ENCODE measurements at regions not wholly inside any gene's neighbourhood (a gene's known extent, or its start where the extent isn't known, plus 50 kb on each side); places are given as distances from the start of the nearest gene placed in this dataset.
A peak's percentile ranks its signal among the peaks of the same experiment; 100 is the strongest.

- no peaks in the 10 kb centered on the region for H3K9me3 Mint-ChIP-seq
- DNase-seq (ENCODE audit: low spot score in 2 of 2): no peak
- no peak overlapping the region for H3K27ac Mint-ChIP-seq
- no peaks in the 10 kb centered on the region for H3K36me3 Mint-ChIP-seq
- no peaks in the 10 kb centered on the region for H3K4me1 Mint-ChIP-seq
- ATAC-seq: no peak
- no peak overlapping the region for H3K4me3 Mint-ChIP-seq
Measured at GRCh38 chr17:73933871-73934270, 269.6 kb upstream of the RPL38 start.

GRCh38 chr17:73934696-73935095 is 268.8 kb upstream of the RPL38 start:
- Mint-ChIP-seq H3K4me3 (no peak overlapping the region), H3K4me1 (no peaks in the 10 kb centered on the region), H3K27ac (no peak overlapping the region), H3K9me3 (no peaks in the 10 kb centered on the region), H3K36me3 (no peaks in the 10 kb centered on the region)
- DNase-seq (ENCODE audit: low spot score in 2 of 2): peak in 1 of 2 donors; percentile 2
- no peak for ATAC-seq

- no peaks in the 10 kb centered on the region for H3K36me3 Mint-ChIP-seq
- H3K27ac Mint-ChIP-seq: no peak overlapping the region
- no peaks in the 10 kb centered on the region for H3K4me1 Mint-ChIP-seq
- DNase-seq (ENCODE audit: low spot score in 2 of 2) (peak in 1 of 2 donors; percentile 10), ATAC-seq (no peak)
- no peak overlapping the region for H3K4me3 Mint-ChIP-seq
- H3K9me3 Mint-ChIP-seq: no peaks in the 10 kb centered on the region
Measured at GRCh38 chr17:73936908-73937627, 266.4 kb upstream of the RPL38 start.

- ATAC-seq (no peak), DNase-seq (ENCODE audit: low spot score in 2 of 2) (peak in 1 of 2 donors; percentile 12)
- Mint-ChIP-seq H3K4me3 (no peak overlapping the region), H3K36me3 (no peaks in the 10 kb centered on the region), H3K27ac (no peak overlapping the region), H3K9me3 (no peaks in the 10 kb centered on the region), H3K4me1 (no peaks in the 10 kb centered on the region)
Measured at GRCh38 chr17:73938706-73939105, 264.8 kb upstream of the RPL38 start.

- DNase-seq (ENCODE audit: low spot score in 2 of 2): no peak
- ATAC-seq: no peak
- H3K4me3 Mint-ChIP-seq: no peak overlapping the region
- H3K36me3 Mint-ChIP-seq: no peaks in the 10 kb centered on the region
- H3K4me1 Mint-ChIP-seq: no peaks in the 10 kb centered on the region
- no peaks in the 10 kb centered on the region for H3K9me3 Mint-ChIP-seq
- H3K27ac Mint-ChIP-seq: no peak overlapping the region
Measured at GRCh38 chr17:73939806-73940205, 263.7 kb upstream of the RPL38 start.

GRCh38 chr17:73940511-73940910 is 263.0 kb upstream of the RPL38 start:
- H3K27ac Mint-ChIP-seq: no peak overlapping the region

GRCh38 chr17:73941919-73942530 is 261.5 kb upstream of the RPL38 start:
- DNase-seq (ENCODE audit: low spot score in 2 of 2) (no peak), ATAC-seq (no peak)
- H3K9me3 Mint-ChIP-seq: no peaks in the 10 kb centered on the region
- H3K27ac Mint-ChIP-seq: no peak overlapping the region
- no peaks in the 10 kb centered on the region for H3K36me3 Mint-ChIP-seq
- no peaks in the 10 kb centered on the region for H3K4me1 Mint-ChIP-seq
- H3K4me3 Mint-ChIP-seq: no peak overlapping the region

More at GRCh38 chr17:73940511-73940910, 263.0 kb upstream of the RPL38 start:
- ATAC-seq (no peak), DNase-seq (ENCODE audit: low spot score in 2 of 2) (no peak)
- Mint-ChIP-seq H3K9me3 (no peaks in the 10 kb centered on the region), H3K4me1 (no peaks in the 10 kb centered on the region), H3K36me3 (no peaks in the 10 kb centered on the region), H3K4me3 (no peak overlapping the region)

GRCh38 chr17:73942703-73943415 is 260.6 kb upstream of the RPL38 start:
- H3K9me3 Mint-ChIP-seq: no peaks in the 10 kb centered on the region
- H3K27ac Mint-ChIP-seq: no peak overlapping the region
- no peaks in the 10 kb centered on the region for H3K36me3 Mint-ChIP-seq
- ATAC-seq (no peak), DNase-seq (ENCODE audit: low spot score in 2 of 2) (no peak)
- no peaks in the 10 kb centered on the region for H3K4me1 Mint-ChIP-seq
- no peak overlapping the region for H3K4me3 Mint-ChIP-seq

GRCh38 chr17:73943416-73944110 is 259.9 kb upstream of the RPL38 start:
- H3K36me3 Mint-ChIP-seq: no peaks in the 10 kb centered on the region
- no peaks in the 10 kb centered on the region for H3K4me1 Mint-ChIP-seq
- ATAC-seq (no peak), DNase-seq (ENCODE audit: low spot score in 2 of 2) (no peak)
- H3K27ac Mint-ChIP-seq: no peak overlapping the region
- no peaks in the 10 kb centered on the region for H3K9me3 Mint-ChIP-seq
- no peak overlapping the region for H3K4me3 Mint-ChIP-seq

- Mint-ChIP-seq H3K27ac (no peak overlapping the region), H3K9me3 (no peaks in the 10 kb centered on the region), H3K4me1 (no peaks in the 10 kb centered on the region), H3K36me3 (no peaks in the 10 kb centered on the region), H3K4me3 (no peak overlapping the region)
- ATAC-seq: no peak
- no peak for DNase-seq (ENCODE audit: low spot score in 2 of 2)
Measured at GRCh38 chr17:73944366-73944765, 259.1 kb upstream of the RPL38 start.

- Mint-ChIP-seq H3K9me3 (no peaks in the 10 kb centered on the region), H3K27ac (no peak overlapping the region)
Measured at GRCh38 chr17:73947281-73947965, 256.1 kb upstream of the RPL38 start.

GRCh38 chr17:73947966-73948355 is 255.5 kb upstream of the RPL38 start:
- H3K27ac Mint-ChIP-seq: no peak overlapping the region
- DNase-seq (ENCODE audit: low spot score in 2 of 2) (no peak), ATAC-seq (no peak)
- H3K4me1 Mint-ChIP-seq: no peaks in the 10 kb centered on the region
- no peaks in the 10 kb centered on the region for H3K9me3 Mint-ChIP-seq
- H3K4me3 Mint-ChIP-seq: no peak overlapping the region
- H3K36me3 Mint-ChIP-seq: no peaks in the 10 kb centered on the region

More at GRCh38 chr17:73947281-73947965, 256.1 kb upstream of the RPL38 start:
- Mint-ChIP-seq H3K4me1 (no peaks in the 10 kb centered on the region), H3K4me3 (no peak overlapping the region), H3K36me3 (no peaks in the 10 kb centered on the region)
- no peak for DNase-seq (ENCODE audit: low spot score in 2 of 2)
- no peak for ATAC-seq

- ATAC-seq (no peak), DNase-seq (ENCODE audit: low spot score in 2 of 2) (no peak)
- Mint-ChIP-seq H3K27ac (no peak overlapping the region), H3K4me1 (no peaks in the 10 kb centered on the region), H3K36me3 (no peaks in the 10 kb centered on the region), H3K4me3 (no peak overlapping the region), H3K9me3 (no peaks in the 10 kb centered on the region)
Measured at GRCh38 chr17:73949903-73950592, 253.4 kb upstream of the RPL38 start.

- Mint-ChIP-seq H3K9me3 (no peaks in the 10 kb centered on the region), H3K27ac (no peak overlapping the region), H3K36me3 (no peaks in the 10 kb centered on the region), H3K4me3 (no peak overlapping the region), H3K4me1 (no peaks in the 10 kb centered on the region)
- ATAC-seq: no peak
- DNase-seq (ENCODE audit: low spot score in 2 of 2): no peak
Measured at GRCh38 chr17:73950593-73950914, 252.9 kb upstream of the RPL38 start.

GRCh38 chr17:73952082-73952479 is 251.4 kb upstream of the RPL38 start:
- H3K4me1 Mint-ChIP-seq: no peaks in the 10 kb centered on the region
- H3K9me3 Mint-ChIP-seq: no peaks in the 10 kb centered on the region
- no peak overlapping the region for H3K4me3 Mint-ChIP-seq
- DNase-seq (ENCODE audit: low spot score in 2 of 2) (no peak), ATAC-seq (no peak)
- H3K27ac Mint-ChIP-seq: no peak overlapping the region
- no peaks in the 10 kb centered on the region for H3K36me3 Mint-ChIP-seq
